ENCODE measurements at regions not wholly inside any gene's neighbourhood (a gene's known extent, or its start where the extent isn't known, plus 50 kb on each side); places are given as distances from the start of the nearest gene placed in this dataset.

DNA sequence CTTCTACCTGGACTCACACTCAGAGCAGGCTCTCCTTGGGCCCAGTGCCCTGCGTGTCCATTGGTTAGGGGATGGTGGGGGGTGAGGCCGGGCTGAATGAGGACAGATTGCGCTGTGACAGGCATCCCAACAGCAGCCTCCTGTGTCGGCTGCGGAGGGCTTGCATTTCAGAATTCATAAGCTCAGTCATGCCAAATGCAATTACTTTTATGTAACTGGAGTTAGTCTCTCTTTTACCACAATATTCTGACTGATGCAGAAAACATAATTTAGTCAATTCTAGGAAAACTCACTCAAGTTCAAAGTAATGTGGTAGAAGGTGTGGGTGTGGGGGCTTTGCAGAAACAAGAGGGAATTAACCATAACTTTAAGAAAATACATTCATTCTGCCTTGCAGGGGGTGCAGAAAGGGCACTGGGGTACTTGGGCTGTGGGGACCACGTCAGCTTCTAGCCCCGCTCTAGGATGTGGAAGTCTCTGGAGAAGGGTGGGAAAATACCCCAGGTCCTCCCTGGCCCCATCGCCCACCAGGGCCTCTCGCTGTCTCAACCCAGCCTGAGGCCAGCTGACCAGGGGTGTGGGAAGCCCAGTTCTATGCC is 257.7 kb downstream of the ADGRD1 start:
- TF ChIP-seq, protein P1, sequence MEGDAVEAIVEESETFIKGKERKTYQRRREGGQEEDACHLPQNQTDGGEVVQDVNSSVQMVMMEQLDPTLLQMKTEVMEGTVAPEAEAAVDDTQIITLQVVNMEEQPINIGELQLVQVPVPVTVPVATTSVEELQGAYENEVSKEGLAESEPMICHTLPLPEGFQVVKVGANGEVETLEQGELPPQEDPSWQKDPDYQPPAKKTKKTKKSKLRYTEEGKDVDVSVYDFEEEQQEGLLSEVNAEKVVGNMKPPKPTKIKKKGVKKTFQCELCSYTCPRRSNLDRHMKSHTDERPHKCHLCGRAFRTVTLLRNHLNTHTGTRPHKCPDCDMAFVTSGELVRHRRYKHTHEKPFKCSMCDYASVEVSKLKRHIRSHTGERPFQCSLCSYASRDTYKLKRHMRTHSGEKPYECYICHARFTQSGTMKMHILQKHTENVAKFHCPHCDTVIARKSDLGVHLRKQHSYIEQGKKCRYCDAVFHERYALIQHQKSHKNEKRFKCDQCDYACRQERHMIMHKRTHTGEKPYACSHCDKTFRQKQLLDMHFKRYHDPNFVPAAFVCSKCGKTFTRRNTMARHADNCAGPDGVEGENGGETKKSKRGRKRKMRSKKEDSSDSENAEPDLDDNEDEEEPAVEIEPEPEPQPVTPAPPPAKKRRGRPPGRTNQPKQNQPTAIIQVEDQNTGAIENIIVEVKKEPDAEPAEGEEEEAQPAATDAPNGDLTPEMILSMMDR (IDR thresholded peaks at IDR 0.05; ENCODE audit: poor library complexity), result no peak
- no peak for TF ChIP-seq EZH2 (IDR thresholded peaks at IDR 0.05; ENCODE audit: borderline replicate concordance)
